GM23338 (cell line): ENCODE measurements at regions not wholly inside any gene's neighbourhood (a gene's known extent, or its start where the extent isn't known, plus 50 kb on each side); places are given as distances from the start of the nearest gene placed in this dataset.

Experiments
- CREB1 ChIP-seq: fragments of 250-450 bp; sonication (Bioruptor Pico); IDR thresholded peaks from 2 replicates; pipeline ENCODE4 v1.5.0; 2020; ENCODE audit warnings: low read depth, mild to moderate bottlenecking, moderate library complexity
- EZH2 ChIP-seq: fragments of 200-600 bp; sonication (generic); IDR thresholded peaks from one replicate; pipeline ENCODE4 v1.8.0; 2017; ENCODE audit warnings: antibody characterized with exemption, mild to moderate bottlenecking, low read depth; ENCODE audit not compliant: unreplicated experiment
- EZH2phosphoT487 ChIP-seq: fragments of 200-600 bp; sonication (generic); IDR thresholded peaks from one replicate; pipeline ENCODE4 v1.8.1; 2018; ENCODE audit warnings: antibody characterized with exemption; ENCODE audit not compliant: unreplicated experiment
- JUNB ChIP-seq: IDR thresholded peaks from one replicate; pipeline ENCODE4 v1.6.1; 2016; ENCODE audit warnings: antibody characterized with exemption; ENCODE audit not compliant: unreplicated experiment
- POLR2AphosphoS5 ChIP-seq: IDR thresholded peaks from 2 replicates; pipeline ENCODE4 v1.6.1; 2016; ENCODE audit warnings: antibody characterized with exemption, low read depth
- ZNF331 ChIP-seq: fragments of 250-450 bp; sonication (Bioruptor Pico); IDR thresholded peaks from 2 replicates; pipeline ENCODE4 v1.5.0; 2020; ENCODE audit warnings: low read depth, mild to moderate bottlenecking, moderate library complexity
- TF ChIP-seq, protein P1 (sequence below), 2 experiments: fragments of 200-600 bp in 1 of 2; sonication (generic) in 1 of 2; conservative IDR thresholded peaks; 2 replicates each; pipeline versions ENCODE4 v1.5.1 to v1.6.1; 2016 to 2017; ENCODE audit warnings: antibody characterized with exemption in 2 of 2, low read depth in 2 of 2, mild to moderate bottlenecking in 2 of 2, moderate library complexity in 1 of 2
- TF ChIP-seq, protein P2 (sequence below): IDR thresholded peaks from 2 replicates; pipeline ENCODE4 v1.6.1; 2016; ENCODE audit warnings: antibody characterized with exemption
- TF ChIP-seq, protein P3 (sequence below): IDR thresholded peaks from one replicate; pipeline ENCODE4 v1.6.1; 2018; ENCODE audit warnings: antibody characterized with exemption; ENCODE audit not compliant: unreplicated experiment
- TF ChIP-seq, protein P4 (sequence below): fragments of 250-450 bp; sonication (Bioruptor Pico); IDR thresholded peaks from 2 replicates; pipeline ENCODE4 v1.5.0; 2020; ENCODE audit warnings: mild to moderate bottlenecking, moderate library complexity

DNA sequence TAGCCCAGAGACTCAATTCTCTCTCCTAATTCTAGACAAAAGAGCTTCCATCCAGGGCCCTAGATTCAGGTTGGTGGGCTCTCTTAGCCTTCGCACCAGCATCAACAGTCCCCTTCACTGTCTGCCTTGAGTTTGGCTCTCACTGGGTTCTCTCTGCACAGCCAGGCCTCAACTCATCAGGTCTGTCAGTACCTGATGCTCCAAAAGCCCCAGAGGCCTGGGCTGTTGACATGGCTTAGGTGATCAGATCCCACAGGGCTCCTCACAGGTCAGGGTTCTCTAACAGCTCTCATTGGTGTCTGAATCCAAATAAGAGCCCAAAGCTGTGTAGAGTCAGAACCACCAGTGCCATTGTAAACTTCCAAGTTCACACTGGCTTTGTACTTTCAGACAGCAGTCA, 206.6 kb upstream of the PPP2R3A start:
- TF ChIP-seq, protein P1, sequence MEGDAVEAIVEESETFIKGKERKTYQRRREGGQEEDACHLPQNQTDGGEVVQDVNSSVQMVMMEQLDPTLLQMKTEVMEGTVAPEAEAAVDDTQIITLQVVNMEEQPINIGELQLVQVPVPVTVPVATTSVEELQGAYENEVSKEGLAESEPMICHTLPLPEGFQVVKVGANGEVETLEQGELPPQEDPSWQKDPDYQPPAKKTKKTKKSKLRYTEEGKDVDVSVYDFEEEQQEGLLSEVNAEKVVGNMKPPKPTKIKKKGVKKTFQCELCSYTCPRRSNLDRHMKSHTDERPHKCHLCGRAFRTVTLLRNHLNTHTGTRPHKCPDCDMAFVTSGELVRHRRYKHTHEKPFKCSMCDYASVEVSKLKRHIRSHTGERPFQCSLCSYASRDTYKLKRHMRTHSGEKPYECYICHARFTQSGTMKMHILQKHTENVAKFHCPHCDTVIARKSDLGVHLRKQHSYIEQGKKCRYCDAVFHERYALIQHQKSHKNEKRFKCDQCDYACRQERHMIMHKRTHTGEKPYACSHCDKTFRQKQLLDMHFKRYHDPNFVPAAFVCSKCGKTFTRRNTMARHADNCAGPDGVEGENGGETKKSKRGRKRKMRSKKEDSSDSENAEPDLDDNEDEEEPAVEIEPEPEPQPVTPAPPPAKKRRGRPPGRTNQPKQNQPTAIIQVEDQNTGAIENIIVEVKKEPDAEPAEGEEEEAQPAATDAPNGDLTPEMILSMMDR (conservative IDR thresholded peaks at IDR 0.05; ENCODE audit: low read depth in 2 of 2) = no peak
- no peak for TF ChIP-seq POLR2AphosphoS5
- TF ChIP-seq, protein P2, sequence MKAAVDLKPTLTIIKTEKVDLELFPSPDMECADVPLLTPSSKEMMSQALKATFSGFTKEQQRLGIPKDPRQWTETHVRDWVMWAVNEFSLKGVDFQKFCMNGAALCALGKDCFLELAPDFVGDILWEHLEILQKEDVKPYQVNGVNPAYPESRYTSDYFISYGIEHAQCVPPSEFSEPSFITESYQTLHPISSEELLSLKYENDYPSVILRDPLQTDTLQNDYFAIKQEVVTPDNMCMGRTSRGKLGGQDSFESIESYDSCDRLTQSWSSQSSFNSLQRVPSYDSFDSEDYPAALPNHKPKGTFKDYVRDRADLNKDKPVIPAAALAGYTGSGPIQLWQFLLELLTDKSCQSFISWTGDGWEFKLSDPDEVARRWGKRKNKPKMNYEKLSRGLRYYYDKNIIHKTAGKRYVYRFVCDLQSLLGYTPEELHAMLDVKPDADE = no peak
- TF ChIP-seq EZH2 = no peak
- no peak for TF ChIP-seq JUNB
- TF ChIP-seq, protein P3, sequence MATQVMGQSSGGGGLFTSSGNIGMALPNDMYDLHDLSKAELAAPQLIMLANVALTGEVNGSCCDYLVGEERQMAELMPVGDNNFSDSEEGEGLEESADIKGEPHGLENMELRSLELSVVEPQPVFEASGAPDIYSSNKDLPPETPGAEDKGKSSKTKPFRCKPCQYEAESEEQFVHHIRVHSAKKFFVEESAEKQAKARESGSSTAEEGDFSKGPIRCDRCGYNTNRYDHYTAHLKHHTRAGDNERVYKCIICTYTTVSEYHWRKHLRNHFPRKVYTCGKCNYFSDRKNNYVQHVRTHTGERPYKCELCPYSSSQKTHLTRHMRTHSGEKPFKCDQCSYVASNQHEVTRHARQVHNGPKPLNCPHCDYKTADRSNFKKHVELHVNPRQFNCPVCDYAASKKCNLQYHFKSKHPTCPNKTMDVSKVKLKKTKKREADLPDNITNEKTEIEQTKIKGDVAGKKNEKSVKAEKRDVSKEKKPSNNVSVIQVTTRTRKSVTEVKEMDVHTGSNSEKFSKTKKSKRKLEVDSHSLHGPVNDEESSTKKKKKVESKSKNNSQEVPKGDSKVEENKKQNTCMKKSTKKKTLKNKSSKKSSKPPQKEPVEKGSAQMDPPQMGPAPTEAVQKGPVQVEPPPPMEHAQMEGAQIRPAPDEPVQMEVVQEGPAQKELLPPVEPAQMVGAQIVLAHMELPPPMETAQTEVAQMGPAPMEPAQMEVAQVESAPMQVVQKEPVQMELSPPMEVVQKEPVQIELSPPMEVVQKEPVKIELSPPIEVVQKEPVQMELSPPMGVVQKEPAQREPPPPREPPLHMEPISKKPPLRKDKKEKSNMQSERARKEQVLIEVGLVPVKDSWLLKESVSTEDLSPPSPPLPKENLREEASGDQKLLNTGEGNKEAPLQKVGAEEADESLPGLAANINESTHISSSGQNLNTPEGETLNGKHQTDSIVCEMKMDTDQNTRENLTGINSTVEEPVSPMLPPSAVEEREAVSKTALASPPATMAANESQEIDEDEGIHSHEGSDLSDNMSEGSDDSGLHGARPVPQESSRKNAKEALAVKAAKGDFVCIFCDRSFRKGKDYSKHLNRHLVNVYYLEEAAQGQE = no peak
- TF ChIP-seq EZH2phosphoT487 = no peak
- TF ChIP-seq ZNF331 (CRISPR knock-in tag) = no peak
- no peak for TF ChIP-seq CREB1
- TF ChIP-seq, protein P4, sequence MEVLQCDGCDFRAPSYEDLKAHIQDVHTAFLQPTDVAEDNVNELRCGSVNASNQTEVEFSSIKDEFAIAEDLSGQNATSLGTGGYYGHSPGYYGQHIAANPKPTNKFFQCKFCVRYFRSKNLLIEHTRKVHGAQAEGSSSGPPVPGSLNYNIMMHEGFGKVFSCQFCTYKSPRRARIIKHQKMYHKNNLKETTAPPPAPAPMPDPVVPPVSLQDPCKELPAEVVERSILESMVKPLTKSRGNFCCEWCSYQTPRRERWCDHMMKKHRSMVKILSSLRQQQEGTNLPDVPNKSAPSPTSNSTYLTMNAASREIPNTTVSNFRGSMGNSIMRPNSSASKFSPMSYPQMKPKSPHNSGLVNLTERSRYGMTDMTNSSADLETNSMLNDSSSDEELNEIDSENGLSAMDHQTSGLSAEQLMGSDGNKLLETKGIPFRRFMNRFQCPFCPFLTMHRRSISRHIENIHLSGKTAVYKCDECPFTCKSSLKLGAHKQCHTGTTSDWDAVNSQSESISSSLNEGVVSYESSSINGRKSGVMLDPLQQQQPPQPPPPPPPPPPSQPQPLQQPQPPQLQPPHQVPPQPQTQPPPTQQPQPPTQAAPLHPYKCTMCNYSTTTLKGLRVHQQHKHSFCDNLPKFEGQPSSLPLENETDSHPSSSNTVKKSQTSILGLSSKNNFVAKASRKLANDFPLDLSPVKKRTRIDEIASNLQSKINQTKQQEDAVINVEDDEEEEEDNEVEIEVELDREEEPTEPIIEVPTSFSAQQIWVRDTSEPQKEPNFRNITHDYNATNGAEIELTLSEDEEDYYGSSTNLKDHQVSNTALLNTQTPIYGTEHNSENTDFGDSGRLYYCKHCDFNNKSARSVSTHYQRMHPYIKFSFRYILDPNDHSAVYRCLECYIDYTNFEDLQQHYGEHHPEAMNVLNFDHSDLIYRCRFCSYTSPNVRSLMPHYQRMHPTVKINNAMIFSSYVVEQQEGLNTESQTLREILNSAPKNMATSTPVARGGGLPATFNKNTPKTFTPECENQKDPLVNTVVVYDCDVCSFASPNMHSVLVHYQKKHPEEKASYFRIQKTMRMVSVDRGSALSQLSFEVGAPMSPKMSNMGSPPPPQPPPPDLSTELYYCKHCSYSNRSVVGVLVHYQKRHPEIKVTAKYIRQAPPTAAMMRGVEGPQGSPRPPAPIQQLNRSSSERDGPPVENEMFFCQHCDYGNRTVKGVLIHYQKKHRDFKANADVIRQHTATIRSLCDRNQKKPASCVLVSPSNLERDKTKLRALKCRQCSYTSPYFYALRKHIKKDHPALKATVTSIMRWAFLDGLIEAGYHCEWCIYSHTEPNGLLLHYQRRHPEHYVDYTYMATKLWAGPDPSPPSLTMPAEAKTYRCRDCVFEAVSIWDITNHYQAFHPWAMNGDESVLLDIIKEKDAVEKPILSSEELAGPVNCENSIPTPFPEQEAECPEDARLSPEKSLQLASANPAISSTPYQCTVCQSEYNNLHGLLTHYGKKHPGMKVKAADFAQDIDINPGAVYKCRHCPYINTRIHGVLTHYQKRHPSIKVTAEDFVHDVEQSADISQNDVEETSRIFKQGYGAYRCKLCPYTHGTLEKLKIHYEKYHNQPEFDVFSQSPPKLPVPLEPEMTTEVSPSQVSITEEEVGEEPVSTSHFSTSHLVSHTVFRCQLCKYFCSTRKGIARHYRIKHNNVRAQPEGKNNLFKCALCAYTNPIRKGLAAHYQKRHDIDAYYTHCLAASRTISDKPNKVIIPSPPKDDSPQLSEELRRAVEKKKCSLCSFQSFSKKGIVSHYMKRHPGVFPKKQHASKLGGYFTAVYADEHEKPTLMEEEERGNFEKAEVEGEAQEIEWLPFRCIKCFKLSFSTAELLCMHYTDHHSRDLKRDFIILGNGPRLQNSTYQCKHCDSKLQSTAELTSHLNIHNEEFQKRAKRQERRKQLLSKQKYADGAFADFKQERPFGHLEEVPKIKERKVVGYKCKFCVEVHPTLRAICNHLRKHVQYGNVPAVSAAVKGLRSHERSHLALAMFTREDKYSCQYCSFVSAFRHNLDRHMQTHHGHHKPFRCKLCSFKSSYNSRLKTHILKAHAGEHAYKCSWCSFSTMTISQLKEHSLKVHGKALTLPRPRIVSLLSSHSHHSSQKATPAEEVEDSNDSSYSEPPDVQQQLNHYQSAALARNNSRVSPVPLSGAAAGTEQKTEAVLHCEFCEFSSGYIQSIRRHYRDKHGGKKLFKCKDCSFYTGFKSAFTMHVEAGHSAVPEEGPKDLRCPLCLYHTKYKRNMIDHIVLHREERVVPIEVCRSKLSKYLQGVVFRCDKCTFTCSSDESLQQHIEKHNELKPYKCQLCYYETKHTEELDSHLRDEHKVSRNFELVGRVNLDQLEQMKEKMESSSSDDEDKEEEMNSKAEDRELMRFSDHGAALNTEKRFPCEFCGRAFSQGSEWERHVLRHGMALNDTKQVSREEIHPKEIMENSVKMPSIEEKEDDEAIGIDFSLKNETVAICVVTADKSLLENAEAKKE = no peak
